HEK293 (cell line): ENCODE measurements at regions not wholly inside any gene's neighbourhood (a gene's known extent, or its start where the extent isn't known, plus 50 kb on each side); places are given as distances from the start of the nearest gene placed in this dataset.

ENCODE experiments used
- CTCF ChIP-seq: fragments of 450-650 bp; formaldehyde crosslinking; IDR thresholded peaks from 2 replicates; pipeline ENCODE4 v1.5.1; 2016; ENCODE audit warnings: missing biosample characterization, missing genetic modification characterization
- KLF16 ChIP-seq: fragments of 450-650 bp; formaldehyde crosslinking; IDR thresholded peaks from 2 replicates; pipeline ENCODE4 v1.5.1; 2017; ENCODE audit warnings: missing biosample characterization, missing genetic modification characterization
- RBAK ChIP-seq: fragments of 450-650 bp; formaldehyde crosslinking; IDR thresholded peaks from 2 replicates; pipeline ENCODE4 v1.5.1; 2016; ENCODE audit warnings: missing biosample characterization, missing genetic modification characterization
- ZBTB17 ChIP-seq: fragments of 450-650 bp; formaldehyde crosslinking; IDR thresholded peaks from 2 replicates; pipeline ENCODE4 v1.5.1; 2016; ENCODE audit warnings: missing biosample characterization, missing genetic modification characterization
- ZBTB21 ChIP-seq: fragments of 450-650 bp; formaldehyde crosslinking; IDR thresholded peaks from 2 replicates; pipeline ENCODE4 v1.5.1; 2017; ENCODE audit warnings: missing biosample characterization, missing genetic modification characterization
- ZBTB7A ChIP-seq: fragments of 450-650 bp; formaldehyde crosslinking; IDR thresholded peaks from 2 replicates; pipeline ENCODE4 v1.5.1; 2016; ENCODE audit warnings: low read depth, missing biosample characterization, missing genetic modification characterization
- ZBTB8A ChIP-seq: fragments of 450-650 bp; formaldehyde crosslinking; IDR thresholded peaks from 2 replicates; pipeline ENCODE4 v1.5.1; 2016; ENCODE audit warnings: missing biosample characterization, missing genetic modification characterization
- ZNF274 ChIP-seq, 2 experiments: fragments of 200-500 bp in 1 of 2; fragments of 450-650 bp in 1 of 2; sonication (Bioruptor generic) in 1 of 2; formaldehyde crosslinking in 1 of 2; IDR thresholded peaks; 2 replicates each; pipeline versions ENCODE4 v1.5.1 to v1.6.1; 2014 to 2016; ENCODE audit warnings: borderline replicate concordance in 1 of 2, inconsistent platforms in 1 of 2, low read length in 1 of 2, missing biosample characterization in 1 of 2, missing genetic modification characterization in 1 of 2
- ZNF324 ChIP-seq: fragments of 450-650 bp; formaldehyde crosslinking; IDR thresholded peaks from 2 replicates; pipeline ENCODE4 v1.5.1; 2016; ENCODE audit warnings: missing biosample characterization, missing genetic modification characterization
- ZNF362 ChIP-seq: fragments of 450-650 bp; formaldehyde crosslinking; IDR thresholded peaks from 2 replicates; pipeline ENCODE4 v1.5.1; 2016; ENCODE audit warnings: missing biosample characterization, missing genetic modification characterization
- ZNF416 ChIP-seq: fragments of 450-650 bp; formaldehyde crosslinking; IDR thresholded peaks from 2 replicates; pipeline ENCODE4 v1.5.1; 2016; ENCODE audit warnings: missing biosample characterization, missing genetic modification characterization
- ZNF747 ChIP-seq: fragments of 450-650 bp; formaldehyde crosslinking; IDR thresholded peaks from 2 replicates; pipeline ENCODE4 v1.5.1; 2016; ENCODE audit warnings: missing biosample characterization, missing genetic modification characterization
- ZNF768 ChIP-seq: fragments of 450-650 bp; formaldehyde crosslinking; IDR thresholded peaks from 2 replicates; pipeline ENCODE4 v1.5.1; 2018; ENCODE audit warnings: missing biosample characterization, mild to moderate bottlenecking, missing genetic modification characterization
- TF ChIP-seq, protein P1 (sequence below): fragments of 450-650 bp; formaldehyde crosslinking; IDR thresholded peaks from 2 replicates; pipeline ENCODE4 v1.5.1; 2016; ENCODE audit warnings: missing biosample characterization, missing genetic modification characterization, borderline replicate concordance

DNA sequence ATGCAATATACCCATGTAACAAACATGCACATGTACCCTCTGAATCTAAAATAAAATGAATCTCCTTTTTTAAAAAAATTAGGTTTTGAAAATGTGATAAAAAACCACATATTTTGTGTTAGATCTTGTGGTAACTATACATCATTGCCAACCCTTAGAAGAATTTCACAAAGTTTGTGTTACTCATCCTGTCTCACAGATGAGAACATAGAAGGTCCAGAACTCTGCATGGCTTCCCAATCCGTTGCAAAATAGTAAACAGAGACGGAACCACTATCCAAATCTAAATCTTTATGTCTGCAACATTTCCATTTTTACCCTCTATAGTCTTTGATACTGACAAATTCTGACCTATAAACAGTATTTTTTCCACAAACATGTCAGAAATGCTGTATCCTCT lies 759.9 kb downstream of the KCNJ2 start:
- TF ChIP-seq ZNF362 (tag by site-specific recombination) (no peak), ZBTB7A (tag by site-specific recombination) (no peak), RBAK (no peak), ZNF324 (tag by site-specific recombination) (no peak), KLF16 (no peak), ZBTB8A (tag by site-specific recombination) (no peak), ZBTB17 (no peak), CTCF (tag by site-specific recombination) (no peak), ZNF274 (IDR thresholded peaks at IDR 0.05; ENCODE audit: low read length) (no peak), ZNF274 (tag by site-specific recombination; IDR thresholded peaks at IDR 0.05; ENCODE audit: borderline replicate concordance) (no peak), ZNF416 (no peak), ZNF747 (tag by site-specific recombination) (no peak), ZNF768 (tag by site-specific recombination) (no peak), ZBTB21 (tag by site-specific recombination) (no peak)
- TF ChIP-seq, protein P1, sequence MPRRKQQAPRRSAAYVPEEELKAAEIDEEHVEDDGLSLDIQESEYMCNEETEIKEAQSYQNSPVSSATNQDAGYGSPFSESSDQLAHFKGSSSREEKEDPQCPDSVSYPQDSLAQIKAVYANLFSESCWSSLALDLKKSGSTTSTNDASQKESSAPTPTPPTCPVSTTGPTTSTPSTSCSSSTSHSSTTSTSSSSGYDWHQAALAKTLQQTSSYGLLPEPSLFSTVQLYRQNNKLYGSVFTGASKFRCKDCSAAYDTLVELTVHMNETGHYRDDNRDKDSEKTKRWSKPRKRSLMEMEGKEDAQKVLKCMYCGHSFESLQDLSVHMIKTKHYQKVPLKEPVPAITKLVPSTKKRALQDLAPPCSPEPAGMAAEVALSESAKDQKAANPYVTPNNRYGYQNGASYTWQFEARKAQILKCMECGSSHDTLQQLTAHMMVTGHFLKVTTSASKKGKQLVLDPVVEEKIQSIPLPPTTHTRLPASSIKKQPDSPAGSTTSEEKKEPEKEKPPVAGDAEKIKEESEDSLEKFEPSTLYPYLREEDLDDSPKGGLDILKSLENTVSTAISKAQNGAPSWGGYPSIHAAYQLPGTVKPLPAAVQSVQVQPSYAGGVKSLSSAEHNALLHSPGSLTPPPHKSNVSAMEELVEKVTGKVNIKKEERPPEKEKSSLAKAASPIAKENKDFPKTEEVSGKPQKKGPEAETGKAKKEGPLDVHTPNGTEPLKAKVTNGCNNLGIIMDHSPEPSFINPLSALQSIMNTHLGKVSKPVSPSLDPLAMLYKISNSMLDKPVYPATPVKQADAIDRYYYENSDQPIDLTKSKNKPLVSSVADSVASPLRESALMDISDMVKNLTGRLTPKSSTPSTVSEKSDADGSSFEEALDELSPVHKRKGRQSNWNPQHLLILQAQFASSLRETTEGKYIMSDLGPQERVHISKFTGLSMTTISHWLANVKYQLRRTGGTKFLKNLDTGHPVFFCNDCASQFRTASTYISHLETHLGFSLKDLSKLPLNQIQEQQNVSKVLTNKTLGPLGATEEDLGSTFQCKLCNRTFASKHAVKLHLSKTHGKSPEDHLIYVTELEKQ (tag by site-specific recombination): no peak
